Activated T-helper 9 cell treated with anti-CD3 and anti-CD28 coated beads, Interleukin-2, amount 50 U/mL, for 16 hours (primary cell): ENCODE measurements at regions not wholly inside any gene's neighbourhood (a gene's known extent, or its start where the extent isn't known, plus 50 kb on each side); places are given as distances from the start of the nearest gene placed in this dataset.

Experiments
- DNase-seq: peaks from one replicate; pipeline ENCODE4 v3.0.0-alpha.2; 2020; ENCODE audit warnings: low read depth

- DNase-seq: no peak
Observed at GRCh38 chr2:121096611-121097010, 188.4 kb downstream of the TFCP2L1 start.

DNA sequence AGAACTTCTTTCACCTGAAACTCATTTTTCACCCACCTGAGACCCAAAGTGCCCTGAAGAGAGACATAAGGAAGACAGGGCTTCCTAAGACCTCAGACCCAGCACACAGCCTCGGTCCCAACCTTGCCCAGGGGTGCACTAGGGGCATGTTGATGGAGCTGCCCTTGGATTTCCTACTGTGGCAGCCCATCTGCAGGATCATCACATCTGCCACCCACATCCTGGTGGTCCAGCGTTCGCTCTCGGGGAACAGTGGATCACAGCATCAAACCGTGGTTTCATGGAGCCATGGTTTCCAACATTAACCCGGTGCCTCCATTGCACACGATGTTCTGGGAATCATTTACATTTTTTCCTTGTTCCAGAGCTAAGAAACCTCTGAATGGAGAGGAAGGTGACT lies 186.4 kb downstream of the TFCP2L1 start:
- DNase-seq: no peak

DNA sequence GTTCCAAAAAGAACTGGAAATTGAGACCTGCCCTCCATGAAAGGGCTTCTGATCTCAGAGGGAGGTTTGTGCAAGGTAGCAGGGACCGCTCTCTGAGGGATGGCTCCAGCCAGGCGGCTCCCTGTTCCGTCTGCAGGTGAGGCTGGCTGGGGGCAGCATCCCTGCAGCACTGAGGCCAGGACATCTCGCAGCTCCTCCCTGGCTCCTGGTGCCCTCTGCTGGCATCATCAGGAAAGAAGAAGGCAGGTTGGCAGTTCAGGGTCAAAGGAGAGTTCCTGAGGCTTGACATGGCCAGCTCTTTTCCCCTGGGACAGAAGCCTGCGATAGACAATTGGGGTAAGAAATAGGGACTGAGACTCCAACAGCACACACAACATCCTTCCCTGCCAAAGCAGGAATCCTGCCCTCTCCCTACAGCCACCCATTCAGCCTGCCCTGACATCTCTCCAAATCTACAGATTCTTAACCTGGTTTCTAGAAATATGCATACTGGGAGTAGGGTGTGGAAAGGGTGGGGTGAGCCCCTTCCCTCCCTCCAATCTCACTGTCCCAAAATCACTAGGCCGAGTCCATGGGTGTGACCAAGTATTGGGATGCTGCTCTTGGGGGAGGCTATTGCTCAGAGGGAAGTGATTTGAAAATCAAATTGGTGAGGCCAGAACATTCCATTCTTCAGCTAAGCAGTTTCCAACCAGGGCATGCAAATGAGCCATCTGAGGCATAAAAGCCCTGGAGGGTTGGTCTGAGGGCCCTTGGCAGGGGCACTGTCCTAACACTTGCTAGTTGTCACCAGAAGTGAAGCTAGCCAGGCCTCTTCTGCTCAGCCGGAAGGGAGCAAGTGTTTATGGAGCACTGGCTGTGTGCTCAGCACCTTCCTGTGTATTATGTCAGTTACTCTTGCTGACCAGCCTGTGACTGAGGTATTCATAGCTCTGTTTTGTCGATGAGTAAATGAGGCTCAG lies 185.4 kb downstream of the TFCP2L1 start:
- no peak for DNase-seq

DNA sequence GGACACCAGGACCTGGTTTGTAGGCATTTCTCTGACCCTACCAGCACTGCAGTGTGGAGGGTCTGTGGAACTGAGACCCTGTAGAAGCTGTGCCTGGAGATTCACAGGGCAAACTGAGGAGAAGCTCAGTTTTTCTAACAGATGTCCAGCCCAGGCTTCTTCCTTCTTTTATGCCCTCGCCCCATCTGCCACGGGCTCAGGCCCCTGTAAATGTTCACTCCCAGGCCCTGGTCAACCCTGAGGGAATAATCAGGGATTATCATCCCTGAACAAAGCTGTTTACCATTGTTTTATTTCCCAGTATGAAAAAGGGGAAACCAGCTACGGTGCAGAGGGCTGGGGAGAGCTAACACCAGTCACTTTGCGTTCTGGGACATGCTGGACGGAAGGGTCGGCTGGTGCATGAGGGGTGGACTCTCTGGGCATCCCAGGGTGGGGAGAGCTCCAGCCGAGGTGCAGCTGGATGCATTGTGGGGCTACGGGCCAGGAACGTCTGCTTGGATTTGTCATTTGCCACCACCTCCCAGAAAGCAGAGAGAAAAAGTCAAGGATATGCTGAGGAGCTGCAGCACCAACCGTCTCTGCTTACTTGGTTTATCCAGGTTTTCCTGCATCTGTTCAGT lies 183.8 kb downstream of the TFCP2L1 start:
- DNase-seq: no peak

DNA sequence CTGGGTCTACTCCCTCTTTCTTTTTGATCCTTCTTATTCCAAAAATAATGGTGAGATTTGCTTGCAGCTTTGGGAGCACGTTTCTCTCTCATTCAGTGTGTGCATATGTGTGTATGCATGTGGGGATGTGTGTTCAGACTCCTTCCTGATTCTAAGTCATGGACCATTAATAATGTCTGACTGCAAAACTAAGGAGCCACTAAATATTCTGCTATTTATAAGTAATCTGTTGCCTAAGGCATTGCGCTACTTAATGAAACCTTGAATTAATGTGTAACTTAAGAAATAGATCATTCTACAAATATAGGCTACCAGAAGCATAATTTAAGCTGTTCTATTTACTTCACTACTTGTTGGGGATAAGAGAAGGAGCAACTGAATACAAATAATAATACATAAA lies 182.1 kb downstream of the TFCP2L1 start:
- DNase-seq: no peak

DNA sequence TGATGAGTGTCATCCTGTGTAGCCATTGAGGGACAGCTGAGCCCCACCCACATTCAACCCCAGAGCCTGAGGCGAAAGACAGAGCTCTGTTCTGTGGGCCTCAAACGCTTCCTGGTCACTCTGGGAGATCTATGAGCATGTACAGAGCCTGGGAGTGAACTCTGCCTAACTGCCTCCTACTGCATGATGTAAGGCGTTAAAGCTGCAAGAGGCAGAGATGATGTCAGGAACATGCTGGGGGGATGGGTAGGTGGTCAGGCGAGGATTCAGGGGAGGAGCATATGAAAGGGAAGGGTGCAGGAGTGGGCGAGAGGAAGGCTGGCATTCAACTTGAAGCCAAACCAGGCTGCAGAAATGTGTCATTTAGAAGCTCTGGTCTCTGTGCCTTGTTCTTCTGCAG lies 181.0 kb downstream of the TFCP2L1 start:
- no peak for DNase-seq

GRCh38 chr2:121104721-121105141 lies 180.3 kb downstream of the TFCP2L1 start:
- no peak for DNase-seq

DNA sequence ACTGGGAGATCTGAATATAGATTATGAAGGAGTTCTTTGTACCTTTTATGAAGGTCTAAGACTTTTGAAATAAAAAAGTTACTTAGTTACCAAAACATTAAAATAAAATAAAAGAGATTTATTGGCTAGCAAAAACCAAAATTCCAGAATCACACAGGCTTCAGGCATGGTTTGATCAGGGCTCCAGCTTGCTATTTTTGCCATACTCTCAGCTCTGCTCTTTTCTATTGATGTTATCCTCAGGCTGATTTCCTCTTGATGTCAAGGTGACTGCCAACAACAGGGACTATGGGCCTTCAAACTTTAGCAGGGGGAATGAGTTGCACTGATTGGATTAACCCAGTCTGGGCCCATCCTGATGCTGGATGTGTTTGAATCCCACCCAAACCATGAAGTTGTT lies 174.1 kb downstream of the TFCP2L1 start:
- DNase-seq: no peak

DNA sequence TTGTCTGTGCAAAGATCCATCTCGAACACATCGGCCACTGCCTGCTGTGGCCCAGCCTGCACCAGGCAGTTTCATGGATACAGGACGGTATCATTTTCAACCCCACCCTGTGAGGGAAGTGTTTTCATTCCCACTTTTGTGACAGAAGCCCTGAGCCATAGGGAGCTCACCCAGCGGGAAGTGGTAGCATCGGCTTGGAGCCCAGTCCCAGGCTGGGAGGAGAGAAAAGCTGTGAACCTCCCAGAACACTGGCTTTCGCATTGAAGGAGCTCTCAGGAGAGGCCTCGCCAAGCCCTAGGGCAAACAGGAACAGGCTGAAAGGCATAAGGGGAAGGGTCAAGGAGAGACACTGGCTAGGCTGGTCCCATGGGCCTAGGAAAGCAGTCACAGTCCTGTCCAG lies 166.1 kb downstream of the TFCP2L1 start:
- DNase-seq: no peak

GRCh38 chr2:121120411-121120810 lies 164.6 kb downstream of the TFCP2L1 start:
- DNase-seq: no peak

- DNase-seq: no peak
Observed at GRCh38 chr2:121120991-121121390, 164.0 kb downstream of the TFCP2L1 start.

- no peak for DNase-seq
Observed at GRCh38 chr2:121121661-121122060, 163.3 kb downstream of the TFCP2L1 start.

DNA sequence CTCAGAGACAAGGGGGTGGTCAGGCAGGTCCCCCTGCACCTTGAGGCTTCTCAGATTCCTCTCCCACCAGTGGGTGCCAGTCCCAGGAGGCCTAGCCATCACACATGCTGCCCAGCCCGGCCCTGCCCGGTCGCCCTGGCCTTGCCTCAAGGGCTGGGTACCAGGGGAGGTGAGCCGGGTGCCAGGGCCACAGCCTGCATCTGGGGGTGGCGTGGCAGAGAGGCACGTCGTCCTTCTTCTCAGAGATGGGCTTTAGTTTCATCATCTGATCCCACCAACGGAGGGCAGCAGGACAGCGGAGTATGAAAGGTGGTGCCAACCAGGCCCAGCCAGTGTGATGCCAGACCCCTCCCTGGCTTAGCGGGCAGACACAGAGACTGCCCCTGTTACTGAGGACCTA lies 161.7 kb downstream of the TFCP2L1 start:
- no peak for DNase-seq

DNA sequence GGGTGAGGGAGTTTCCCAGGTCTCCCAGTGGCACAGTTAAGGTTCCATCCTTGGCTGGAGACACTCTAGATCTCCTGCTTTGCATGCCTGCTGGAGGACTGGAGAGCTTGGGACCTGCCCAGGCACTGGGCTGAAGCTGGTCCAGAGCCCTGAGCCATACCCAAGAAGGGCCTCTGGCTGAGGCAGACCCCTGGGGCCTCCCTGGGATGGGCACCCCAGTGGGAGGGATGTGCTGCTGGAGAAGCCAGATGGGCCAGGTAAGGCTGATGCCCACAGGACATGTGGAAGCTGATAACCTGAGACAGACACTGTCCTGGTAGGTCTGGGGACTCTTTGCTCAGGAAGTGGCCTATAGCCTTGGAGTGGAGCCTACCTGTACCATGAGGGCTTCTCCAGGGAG lies 160.7 kb downstream of the TFCP2L1 start:
- DNase-seq: no peak

GRCh38 chr2:121125350-121125749 lies 159.7 kb downstream of the TFCP2L1 start:
- no peak for DNase-seq

DNA sequence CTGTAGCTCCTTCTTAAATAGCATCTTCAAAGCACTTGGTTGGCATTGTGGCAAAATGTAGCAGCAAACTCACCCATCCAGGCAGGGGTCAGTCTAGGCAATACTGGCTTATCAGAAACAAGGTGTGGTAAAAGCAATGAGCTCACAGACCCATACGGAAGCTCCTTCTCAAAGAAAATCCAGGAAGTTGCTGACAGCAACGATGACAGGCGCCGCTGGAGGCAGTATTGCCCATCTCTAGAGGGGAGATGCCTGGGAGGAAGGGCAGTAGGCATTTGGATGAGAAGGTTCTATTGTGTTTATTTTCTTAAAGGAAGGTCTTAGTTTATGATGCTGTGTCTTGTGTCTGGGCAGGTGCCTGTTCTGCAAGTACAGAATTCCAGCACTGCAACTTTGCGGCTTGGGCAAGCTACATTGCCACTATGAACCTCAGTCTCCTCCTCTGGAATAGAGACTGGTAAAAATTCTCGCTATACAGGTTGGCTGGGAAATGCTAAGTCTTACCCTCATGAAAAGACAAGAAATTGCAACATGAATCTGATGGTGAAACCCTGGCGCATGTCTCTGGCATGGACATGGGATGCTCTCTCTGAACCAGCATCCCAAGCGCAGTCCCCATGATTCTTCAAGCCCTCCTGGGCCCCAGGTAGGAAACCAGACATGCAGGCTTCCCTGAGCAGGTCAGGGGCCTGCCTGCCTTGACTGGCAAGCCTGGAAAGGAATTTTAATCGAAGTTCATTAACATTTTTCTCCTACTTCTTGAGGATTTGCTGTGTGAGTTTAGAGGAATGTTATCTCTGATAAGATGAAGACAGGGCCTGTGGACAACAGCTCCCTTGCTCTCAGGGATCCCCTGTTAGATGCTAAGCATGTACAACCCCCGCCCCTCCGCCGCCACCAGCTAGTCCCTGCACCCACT lies 156.0 kb downstream of the TFCP2L1 start:
- no peak for DNase-seq

- DNase-seq: no peak
Observed at GRCh38 chr2:121129692-121130091, 155.3 kb downstream of the TFCP2L1 start.

GRCh38 chr2:121130301-121130850 lies 154.6 kb downstream of the TFCP2L1 start:
- no peak for DNase-seq

GRCh38 chr2:121131375-121131774 lies 153.6 kb downstream of the TFCP2L1 start:
- DNase-seq: no peak

DNA sequence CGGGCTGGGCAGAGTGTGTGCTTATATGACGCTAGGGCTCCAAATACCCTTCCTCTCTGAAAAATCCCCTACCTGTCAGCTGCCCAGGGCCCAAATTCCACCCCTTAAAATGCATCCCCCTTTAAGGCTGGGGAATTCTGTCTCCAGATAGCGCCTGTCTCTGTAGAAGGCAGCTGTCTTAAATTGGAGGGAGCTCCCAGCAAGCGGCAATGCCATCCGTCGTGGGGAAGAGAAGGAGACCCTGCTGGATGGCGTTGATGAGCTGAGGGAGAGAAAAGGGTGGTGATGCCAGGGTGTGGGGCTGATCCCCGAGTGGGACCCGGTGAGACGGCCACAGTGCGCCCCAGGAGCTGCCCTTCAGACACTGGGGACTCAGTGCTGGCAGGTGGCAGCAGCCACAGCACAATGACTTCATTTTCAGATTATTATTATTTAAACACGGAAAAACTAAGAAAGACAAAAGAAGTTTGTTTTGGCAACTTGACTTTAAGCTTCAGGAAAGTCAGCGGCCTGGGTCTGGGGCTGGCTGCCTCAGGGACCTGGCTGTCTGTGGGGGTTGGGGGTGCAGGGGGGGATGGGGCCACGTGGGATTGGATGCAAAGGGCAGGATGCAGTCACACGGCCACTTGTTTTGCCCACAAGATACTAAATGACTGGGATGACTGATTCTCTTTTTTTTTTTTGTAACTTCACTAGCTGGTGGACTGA lies 152.8 kb downstream of the TFCP2L1 start:
- no peak for DNase-seq

- no peak for DNase-seq
Observed at GRCh38 chr2:121132762-121133107, 152.3 kb downstream of the TFCP2L1 start.
